ENCODE measurements at regions not wholly inside any gene's neighbourhood (a gene's known extent, or its start where the extent isn't known, plus 50 kb on each side); places are given as distances from the start of the nearest gene placed in this dataset.

- no peak for TF ChIP-seq CTCF (IDR thresholded peaks at IDR 0.05; ENCODE audit: low read depth, low read length)
- no peak for DNase-seq (ENCODE audit: low read depth, low spot score)
- H3K27me3 ChIP-seq (ENCODE audit: control insufficient read depth, insufficient read depth, low read length) = peaks cover 3% of the 10 kb centered on the region
- no peak overlapping the region for H3K4me3 ChIP-seq (ENCODE audit: low read depth, low read length)
- no peaks in the 10 kb centered on the region for H3K9me3 ChIP-seq (ENCODE audit: control insufficient read depth, insufficient read depth, low read length)
- POLR2A ChIA-PET = no interaction called here
- CTCF ChIA-PET = interaction anchor here (1.3 kb wide), 1 partner anchor 14 kb away, joined by 5 read pairs; no protein-coding TSS in a partner anchor
- H3K27ac ChIP-seq (ENCODE audit: low read depth, low read length) = no peak overlapping the region
Observed at GRCh38 chr2:126761981-126762878, 106.3 kb downstream of the GYPC start.

- POLR2A ChIA-PET = no interaction called here
- Histone ChIP-seq H3K4me3 (ENCODE audit: low read depth, low read length) (no peak overlapping the region), H3K27me3 (ENCODE audit: control insufficient read depth, insufficient read depth, low read length) (peaks cover 3% of the 10 kb centered on the region), H3K9me3 (ENCODE audit: control insufficient read depth, insufficient read depth, low read length) (no peaks in the 10 kb centered on the region), H3K27ac (ENCODE audit: low read depth, low read length) (no peak overlapping the region)
- CTCF ChIA-PET = interaction anchor here (0.7 to 0.8 kb wide), 2 partner anchors 12 to 1872 kb away, joined by 3 to 5 read pairs; no protein-coding TSS in a partner anchor
- no peak for DNase-seq (ENCODE audit: low read depth, low spot score)
- TF ChIP-seq CTCF (IDR thresholded peaks at IDR 0.05; ENCODE audit: low read depth, low read length) = no peak
Observed at GRCh38 chr2:126764686-126765265, 108.8 kb downstream of the GYPC start.

- no peak for DNase-seq (ENCODE audit: low read depth, low spot score)
- Histone ChIP-seq H3K4me3 (ENCODE audit: low read depth, low read length) (no peak overlapping the region), H3K27me3 (ENCODE audit: control insufficient read depth, insufficient read depth, low read length) (peaks cover 3% of the 10 kb centered on the region), H3K27ac (ENCODE audit: low read depth, low read length) (no peak overlapping the region), H3K9me3 (ENCODE audit: control insufficient read depth, insufficient read depth, low read length) (no peaks in the 10 kb centered on the region)
- TF ChIP-seq CTCF (IDR thresholded peaks at IDR 0.05; ENCODE audit: low read depth, low read length) = no peak
- POLR2A ChIA-PET = no interaction called here
- CTCF ChIA-PET = interaction anchor here (0.8 kb wide), 1 partner anchor 11 kb away, joined by 5 read pairs; no protein-coding TSS in a partner anchor
Observed at GRCh38 chr2:126765395-126765794, 109.4 kb downstream of the GYPC start.

GRCh38 chr2:126766295-126766968 lies 110.5 kb downstream of the GYPC start:
- Histone ChIP-seq H3K27ac (ENCODE audit: low read depth, low read length) (no peak overlapping the region), H3K4me3 (ENCODE audit: low read depth, low read length) (no peak overlapping the region), H3K27me3 (ENCODE audit: control insufficient read depth, insufficient read depth, low read length) (peaks cover 3% of the 10 kb centered on the region), H3K9me3 (ENCODE audit: control insufficient read depth, insufficient read depth, low read length) (no peaks in the 10 kb centered on the region)
- CTCF ChIA-PET = no interaction called here
- DNase-seq (ENCODE audit: low read depth, low spot score) = no peak
- no peak for TF ChIP-seq CTCF (IDR thresholded peaks at IDR 0.05; ENCODE audit: low read depth, low read length)
- POLR2A ChIA-PET = no interaction called here

GRCh38 chr2:126766969-126767296 lies 111.0 kb downstream of the GYPC start:
- Histone ChIP-seq H3K27me3 (ENCODE audit: control insufficient read depth, insufficient read depth, low read length) (peaks cover 3% of the 10 kb centered on the region), H3K9me3 (ENCODE audit: control insufficient read depth, insufficient read depth, low read length) (no peaks in the 10 kb centered on the region; the same call in 1 of the 2 replicates), H3K27ac (ENCODE audit: low read depth, low read length) (no peak overlapping the region), H3K4me3 (ENCODE audit: low read depth, low read length) (no peak overlapping the region)
- ChIA-PET POLR2A (no interaction called here), CTCF (no interaction called here)
- no peak for DNase-seq (ENCODE audit: low read depth, low spot score)
- TF ChIP-seq CTCF (IDR thresholded peaks at IDR 0.05; ENCODE audit: low read depth, low read length) = no peak
